GM21737 (cell line): ENCODE measurements at regions not wholly inside any gene's neighbourhood (a gene's known extent, or its start where the extent isn't known, plus 50 kb on each side); places are given as distances from the start of the nearest gene placed in this dataset.

Experiments
- ATAC-seq: cut with Tn5 transposase; IDR thresholded peaks from one replicate; pipeline ENCODE4 v1.9.1; 2021; ENCODE audit warnings: mild to moderate bottlenecking, moderate library complexity; ENCODE audit not compliant: unreplicated experiment

GRCh38 chr2:82896117-82896516, 1563.0 kb downstream of the SUCLG1 start:
- no peak for ATAC-seq

- ATAC-seq, result no peak
Observed at GRCh38 chr2:82893190-82893589, 1565.9 kb downstream of the SUCLG1 start.

DNA sequence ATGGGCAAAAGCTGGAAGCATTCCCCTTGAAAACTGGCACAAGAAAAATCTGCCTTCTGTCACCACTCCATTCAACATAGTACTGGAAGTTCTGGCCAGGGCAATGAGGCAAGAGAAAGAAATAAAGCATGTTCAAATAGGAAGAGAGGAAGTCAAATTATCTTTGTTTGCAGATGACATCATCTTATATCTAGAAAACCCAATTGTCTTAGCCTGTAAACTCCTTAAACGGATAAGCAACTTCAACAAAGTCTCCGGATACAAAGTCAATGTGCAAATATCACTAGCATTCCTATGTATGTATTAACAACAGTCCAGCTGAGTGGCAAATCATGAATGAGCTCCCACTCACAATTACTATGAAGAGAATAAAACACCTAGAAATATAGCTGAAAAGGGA, 1579.3 kb downstream of the SUCLG1 start:
- no peak for ATAC-seq

DNA sequence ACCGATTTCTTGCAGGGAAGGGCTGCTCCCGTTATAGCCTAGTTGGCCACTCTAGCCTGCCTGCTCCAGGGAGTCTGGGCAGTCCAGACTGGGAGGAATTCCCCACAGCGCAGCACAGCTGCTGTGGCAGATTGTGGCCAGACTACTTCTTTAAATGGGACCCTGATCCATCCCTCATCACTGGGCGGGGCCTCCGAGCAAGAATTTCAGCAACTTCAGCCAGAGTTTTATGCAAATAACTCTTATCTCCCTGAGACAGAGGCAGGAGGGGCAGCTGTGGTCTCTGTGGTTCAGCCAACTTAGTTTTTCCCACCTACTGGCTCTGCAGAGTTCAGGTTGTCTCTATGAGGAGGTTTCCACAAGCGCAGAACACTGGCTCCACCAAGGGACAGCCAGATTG, 1583.2 kb downstream of the SUCLG1 start:
- no peak for ATAC-seq

DNA sequence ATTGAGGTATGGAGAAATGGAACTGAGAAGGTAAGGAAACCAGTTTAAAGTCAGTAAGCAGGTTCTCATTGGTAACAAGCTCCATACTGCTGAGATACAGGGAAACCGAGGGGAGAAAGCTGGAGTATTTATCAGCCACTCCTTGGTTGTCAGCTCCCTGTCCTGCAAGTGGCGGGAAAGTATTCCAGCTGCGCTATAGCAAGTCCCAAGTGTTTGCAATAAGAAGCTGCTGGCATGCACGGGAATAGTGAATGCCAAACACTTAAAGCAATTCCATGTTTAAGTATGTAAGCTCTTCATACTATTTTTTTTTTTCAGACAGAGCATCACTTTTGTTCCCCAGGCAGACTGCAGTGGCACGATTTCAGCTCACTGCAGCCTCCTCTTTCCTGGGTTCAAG, 1601.1 kb downstream of the SUCLG1 start:
- no peak for ATAC-seq

GRCh38 chr2:82853299-82853698, 1605.8 kb downstream of the SUCLG1 start:
- no peak for ATAC-seq

DNA sequence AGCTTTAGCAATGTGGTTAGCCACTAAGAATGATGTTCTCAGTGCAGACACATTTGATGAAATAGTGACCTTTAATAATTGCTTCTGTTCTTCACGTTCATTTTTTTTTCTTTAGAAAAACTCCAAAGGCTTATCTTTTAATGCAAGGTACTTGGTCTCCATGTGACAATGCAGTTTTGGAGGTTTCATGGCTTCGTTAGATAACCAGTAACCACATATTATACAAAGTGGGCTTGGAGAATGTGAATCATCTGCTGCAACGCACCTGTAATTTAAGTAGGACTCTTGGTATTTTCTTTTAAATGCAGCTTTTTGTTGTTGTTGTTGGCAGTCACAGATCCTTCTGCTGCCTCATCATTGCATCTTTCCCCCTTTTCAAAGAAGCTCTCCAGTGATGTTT, 1606.3 kb downstream of the SUCLG1 start:
- ATAC-seq, result no peak

DNA sequence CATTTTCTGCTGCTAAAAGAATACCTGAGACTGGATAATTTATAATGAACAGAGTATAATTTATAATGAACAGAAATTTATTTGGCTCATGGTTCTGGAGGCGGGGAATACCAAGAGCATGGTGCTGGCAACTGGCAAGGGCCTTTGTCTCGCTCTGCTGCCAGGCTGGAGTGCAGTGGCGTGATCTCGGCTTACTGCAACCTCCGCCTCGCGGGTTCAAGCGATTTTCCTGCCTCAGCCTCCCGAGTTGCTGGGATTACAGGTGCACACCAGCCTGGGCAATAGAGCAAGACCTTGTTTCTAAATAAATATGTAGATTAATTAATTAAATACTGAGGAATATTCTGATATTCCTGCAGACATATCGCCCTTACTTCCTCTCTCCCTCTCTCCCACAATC, 1610.8 kb downstream of the SUCLG1 start:
- ATAC-seq, result no peak

- no peak for ATAC-seq
Observed at GRCh38 chr2:82839036-82839435, 1620.0 kb downstream of the SUCLG1 start.

GRCh38 chr2:82837588-82838304, 1621.3 kb downstream of the SUCLG1 start:
- no peak for ATAC-seq

GRCh38 chr2:82834893-82835292, 1624.2 kb downstream of the SUCLG1 start:
- no peak for ATAC-seq

GRCh38 chr2:82827426-82827825, 1631.7 kb downstream of the SUCLG1 start:
- no peak for ATAC-seq

GRCh38 chr2:82826437-82826836, 1632.6 kb downstream of the SUCLG1 start:
- ATAC-seq, result no peak

- no peak for ATAC-seq
Observed at GRCh38 chr2:82825410-82826090, 1633.5 kb downstream of the SUCLG1 start.

DNA sequence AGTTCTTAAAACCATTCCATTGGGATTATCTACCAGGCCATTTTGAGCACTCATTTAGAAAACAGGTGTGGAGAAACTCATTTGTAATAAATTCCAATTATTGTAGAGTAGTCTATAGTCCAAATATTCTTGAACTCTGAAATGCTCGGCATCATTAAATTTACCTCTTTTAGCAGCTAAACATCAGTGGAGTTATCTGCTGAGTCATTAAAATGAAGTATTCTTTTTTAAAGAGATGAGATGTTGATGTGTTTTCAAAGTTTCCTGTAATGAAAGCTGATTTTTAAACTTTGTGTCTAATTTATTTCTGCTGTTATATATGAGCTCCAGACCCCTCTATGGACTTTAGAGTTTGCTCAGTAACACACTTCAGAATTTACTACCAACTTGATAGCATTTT, 1635.2 kb downstream of the SUCLG1 start:
- ATAC-seq, result no peak

GRCh38 chr2:82819951-82820350, 1639.1 kb downstream of the SUCLG1 start:
- ATAC-seq, result no peak

- no peak for ATAC-seq
Observed at GRCh38 chr2:82814146-82814545, 1644.9 kb downstream of the SUCLG1 start.

GRCh38 chr2:82811946-82812345, 1647.1 kb downstream of the SUCLG1 start:
- ATAC-seq, result no peak

DNA sequence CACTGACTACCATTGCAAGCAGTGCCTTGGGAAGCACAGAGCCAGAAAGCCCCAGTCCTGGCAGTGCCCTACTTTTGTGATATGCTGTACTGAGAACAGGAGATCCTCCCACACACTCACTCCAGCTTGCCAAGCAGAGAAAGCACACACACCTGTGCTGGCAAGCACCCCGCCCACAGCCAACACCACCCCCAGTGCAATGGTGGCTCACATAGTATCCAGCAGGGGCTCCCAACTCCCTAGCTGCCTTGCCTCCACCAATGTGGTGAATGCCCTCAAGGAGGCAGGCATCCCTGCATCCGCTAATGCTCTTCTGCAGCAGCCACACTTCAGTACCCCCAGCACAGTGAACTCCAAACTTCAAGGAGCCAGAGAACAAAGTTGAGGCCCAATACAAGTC, 1655.8 kb downstream of the SUCLG1 start:
- no peak for ATAC-seq

DNA sequence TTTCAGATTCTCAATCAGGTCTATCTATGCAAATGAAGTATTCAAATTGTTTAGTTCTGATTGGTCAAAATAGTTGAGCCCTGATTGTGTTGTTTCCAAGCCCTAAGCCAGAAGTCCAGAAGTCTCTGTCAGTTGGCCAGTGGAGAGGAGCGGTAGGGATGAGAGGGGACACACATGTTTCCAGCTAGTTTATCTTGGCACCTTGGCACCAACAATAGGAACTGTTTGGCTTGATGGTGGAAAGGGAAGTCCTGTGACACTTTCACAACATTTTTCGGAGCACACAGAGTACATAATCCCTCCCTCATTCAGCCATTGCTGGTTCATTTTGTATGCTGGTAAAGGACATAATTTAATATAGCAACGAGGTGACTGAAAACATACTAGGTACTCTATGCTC, 1661.6 kb downstream of the SUCLG1 start:
- no peak for ATAC-seq

- ATAC-seq, result no peak
Observed at GRCh38 chr2:82796132-82796531, 1662.9 kb downstream of the SUCLG1 start.

DNA sequence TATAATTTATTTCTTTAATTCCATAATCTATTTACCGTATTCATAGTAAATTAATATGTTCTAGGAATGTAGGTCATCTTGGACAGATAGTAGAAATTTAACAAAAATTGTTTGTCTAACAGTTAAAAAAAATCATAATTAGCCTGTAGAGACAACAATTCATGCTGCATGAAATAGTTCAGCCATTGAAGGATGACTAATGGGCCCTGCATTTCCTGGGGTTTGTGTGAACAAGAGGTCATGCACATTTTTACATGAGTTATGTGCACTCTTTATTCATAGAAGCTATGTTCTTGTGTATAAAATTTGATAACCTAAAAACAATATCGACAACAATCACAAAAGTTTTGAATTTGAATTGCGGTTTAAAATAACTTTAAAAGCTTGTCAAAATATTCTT, 1663.6 kb downstream of the SUCLG1 start:
- no peak for ATAC-seq
